Panc1 (cell line): ENCODE measurements at regions not wholly inside any gene's neighbourhood (a gene's known extent, or its start where the extent isn't known, plus 50 kb on each side); places are given as distances from the start of the nearest gene placed in this dataset.
A peak's percentile ranks its signal among the peaks of the same experiment; 100 is the strongest.

ENCODE experiments used
- ATAC-seq: fragments of 200-7000 bp; cut with Tn5 transposase; 2 replicates; pipeline ENCODE4 v1.9.1; 2020; ENCODE audit warnings: mild to moderate bottlenecking, moderate library complexity
- BruUV-seq: library from RNA; stranded (reverse); fragments of 400-500 nt; replicated peaks from 2 replicates; lab custom pipeline; 2021; lab: Mats Ljungman, UMichigan
- CTCF ChIA-PET: fragments of 300-600 bp; sonication (Branson Sonifier 250); formaldehyde crosslinking; loops from one replicate; lab custom pipeline; 2022; ENCODE audit warnings: antibody characterized with exemption; lab: Charles Lee
- POLR2A ChIA-PET: fragments of 300-600 bp; sonication (Branson Sonifier 250); formaldehyde crosslinking; loops from one replicate; lab custom pipeline; 2022; ENCODE audit warnings: antibody characterized with exemption; lab: Charles Lee
- DNase-seq: peaks from one replicate; pipeline ENCODE4 v3.0.0-alpha.2; 2010; ENCODE audit warnings: low read depth, low spot score
- H3K27ac ChIP-seq: 2 replicates; pipeline ENCODE4 v1.5.1; 2011; ENCODE audit warnings: mild to moderate bottlenecking, low read length, inconsistent platforms
- H3K27me3 ChIP-seq: fragments of 200-500 bp; sonication (Bioruptor generic); 2 replicates; pipeline ENCODE4 v1.6.0; 2014; ENCODE audit warnings: low read length, inconsistent platforms; ENCODE audit not compliant: control insufficient read depth, insufficient read depth
- H3K36me3 ChIP-seq: fragments of 200-500 bp; sonication (Bioruptor generic); 2 replicates; pipeline ENCODE4 v1.5.1; 2014; ENCODE audit warnings: inconsistent platforms, mild to moderate bottlenecking, low read length, moderate library complexity; ENCODE audit not compliant: control insufficient read depth, insufficient read depth
- H3K4me1 ChIP-seq: 2 replicates; pipeline ENCODE4 v1.5.1; 2011; ENCODE audit warnings: inconsistent platforms, mild to moderate bottlenecking, low read length, moderate library complexity; ENCODE audit not compliant: control insufficient read depth, insufficient read depth
- H3K4me3 ChIP-seq, 2 experiments: 2 replicates each; pipeline ENCODE4 v1.5.1; 2011 to 2012; ENCODE audit warnings: low read depth in 2 of 2, low read length in 2 of 2, mild to moderate bottlenecking in 2 of 2, inconsistent platforms in 1 of 2, moderate library complexity in 1 of 2
- H3K9me3 ChIP-seq: fragments of 200-500 bp; sonication (Bioruptor generic); 2 replicates; pipeline ENCODE4 v1.5.1; 2014; ENCODE audit warnings: low read depth, mild to moderate bottlenecking, inconsistent platforms, low read length, moderate library complexity; ENCODE audit not compliant: control insufficient read depth, insufficient read depth
- POLR2AphosphoS5 ChIP-seq: IDR thresholded peaks from 2 replicates; pipeline ENCODE4 v1.6.1; 2012; ENCODE audit warnings: mild to moderate bottlenecking, low read depth, low read length, moderate library complexity
- SIN3A ChIP-seq: IDR thresholded peaks from 2 replicates; pipeline ENCODE4 v1.6.1; 2012; ENCODE audit warnings: low read depth, mild to moderate bottlenecking, low read length, moderate library complexity, borderline replicate concordance; ENCODE audit not compliant: insufficient read depth
- TCF7L2 ChIP-seq: IDR thresholded peaks from 2 replicates; pipeline ENCODE4 v1.6.1; 2011; ENCODE audit warnings: mild to moderate bottlenecking, low read depth, low read length, inconsistent platforms
- in situ Hi-C: cut with HindIII; loops from 2 replicates; pipeline ENCODE4 v1.10.0; 2016; ENCODE audit warnings: low sequenced_read_pairs, low pct_unique_long_range_greater_than_20kb
- intact Hi-C: fragments of 100-400 bp; cut with micrococcal nuclease; formaldehyde crosslinking; loops from one replicate; pipeline ENCODE4 v1.10.0; 2022; ENCODE audit not compliant: unreplicated experiment
- TF ChIP-seq, protein P1 (sequence below), 2 experiments: IDR thresholded peaks; 2 replicates each; pipeline ENCODE4 v1.6.1; 2011 to 2012; ENCODE audit warnings: low read depth in 2 of 2, control low read depth in 1 of 2, low read length in 1 of 2, mild to moderate bottlenecking in 1 of 2, moderate library complexity in 1 of 2; ENCODE audit not compliant: insufficient read depth in 1 of 2
- TF ChIP-seq, protein P2 (sequence below): fragments of 450-650 bp; IDR thresholded peaks from 2 replicates; pipeline ENCODE4 v1.5.1; 2017; ENCODE audit warnings: mild to moderate bottlenecking

DNA sequence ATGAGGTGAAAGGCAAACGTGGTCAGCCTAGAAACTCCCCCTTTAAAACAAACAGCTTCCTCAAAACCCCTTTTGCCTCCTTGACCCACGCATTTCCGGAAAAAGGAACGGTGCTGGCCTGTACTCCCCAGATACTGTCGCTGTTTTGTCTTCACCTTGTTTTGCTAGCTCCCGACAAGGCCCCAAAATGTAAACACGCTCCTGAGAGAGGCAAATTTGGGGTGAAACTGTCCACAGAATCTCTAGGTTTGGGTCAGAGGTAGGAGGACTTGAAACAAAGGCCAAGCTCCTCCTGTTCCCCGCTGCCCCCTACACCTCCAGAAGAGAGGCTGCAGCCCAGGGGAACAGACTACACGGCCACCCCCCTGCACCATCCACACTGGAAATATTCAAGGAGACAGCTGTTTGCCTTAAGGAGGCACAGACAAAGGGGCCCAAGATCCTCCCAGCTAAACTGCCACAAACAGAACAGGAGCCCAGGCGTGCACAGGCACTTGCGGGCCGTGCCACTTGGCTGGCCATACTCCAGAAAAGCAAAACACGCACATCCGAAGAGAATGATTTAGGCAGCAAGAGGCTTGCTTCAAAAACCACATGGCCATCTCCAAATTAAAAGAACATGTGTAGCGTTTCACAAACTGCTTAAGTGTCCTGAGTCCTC, 160.5 kb upstream of the GRK3 start:
- DNase-seq: no peak
- ChIA-PET POLR2A (no interaction called here), CTCF (no interaction called here)
- TF ChIP-seq TCF7L2 (no peak), POLR2AphosphoS5 (no peak)
- TF ChIP-seq, protein P1, sequence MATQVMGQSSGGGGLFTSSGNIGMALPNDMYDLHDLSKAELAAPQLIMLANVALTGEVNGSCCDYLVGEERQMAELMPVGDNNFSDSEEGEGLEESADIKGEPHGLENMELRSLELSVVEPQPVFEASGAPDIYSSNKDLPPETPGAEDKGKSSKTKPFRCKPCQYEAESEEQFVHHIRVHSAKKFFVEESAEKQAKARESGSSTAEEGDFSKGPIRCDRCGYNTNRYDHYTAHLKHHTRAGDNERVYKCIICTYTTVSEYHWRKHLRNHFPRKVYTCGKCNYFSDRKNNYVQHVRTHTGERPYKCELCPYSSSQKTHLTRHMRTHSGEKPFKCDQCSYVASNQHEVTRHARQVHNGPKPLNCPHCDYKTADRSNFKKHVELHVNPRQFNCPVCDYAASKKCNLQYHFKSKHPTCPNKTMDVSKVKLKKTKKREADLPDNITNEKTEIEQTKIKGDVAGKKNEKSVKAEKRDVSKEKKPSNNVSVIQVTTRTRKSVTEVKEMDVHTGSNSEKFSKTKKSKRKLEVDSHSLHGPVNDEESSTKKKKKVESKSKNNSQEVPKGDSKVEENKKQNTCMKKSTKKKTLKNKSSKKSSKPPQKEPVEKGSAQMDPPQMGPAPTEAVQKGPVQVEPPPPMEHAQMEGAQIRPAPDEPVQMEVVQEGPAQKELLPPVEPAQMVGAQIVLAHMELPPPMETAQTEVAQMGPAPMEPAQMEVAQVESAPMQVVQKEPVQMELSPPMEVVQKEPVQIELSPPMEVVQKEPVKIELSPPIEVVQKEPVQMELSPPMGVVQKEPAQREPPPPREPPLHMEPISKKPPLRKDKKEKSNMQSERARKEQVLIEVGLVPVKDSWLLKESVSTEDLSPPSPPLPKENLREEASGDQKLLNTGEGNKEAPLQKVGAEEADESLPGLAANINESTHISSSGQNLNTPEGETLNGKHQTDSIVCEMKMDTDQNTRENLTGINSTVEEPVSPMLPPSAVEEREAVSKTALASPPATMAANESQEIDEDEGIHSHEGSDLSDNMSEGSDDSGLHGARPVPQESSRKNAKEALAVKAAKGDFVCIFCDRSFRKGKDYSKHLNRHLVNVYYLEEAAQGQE (IDR thresholded peaks at IDR 0.05; ENCODE audit: insufficient read depth in 1 of 2, low read depth in 2 of 2, low read length in 1 of 2): no peak
- Histone ChIP-seq H3K4me3 (peak overlapping the region; percentile 65 to 84), H3K36me3 (no peaks in the 10 kb centered on the region), H3K27ac (peak overlapping the region; percentile 94), H3K27me3 (no peaks in the 10 kb centered on the region), H3K4me1 (peaks cover 36% of the 10 kb centered on the region), H3K9me3 (no peaks in the 10 kb centered on the region)
- intact Hi-C loops (no loop called here), in situ Hi-C loops (no loop called here)
- BruUV-seq: no TSS peak
- no peak for ATAC-seq

DNA sequence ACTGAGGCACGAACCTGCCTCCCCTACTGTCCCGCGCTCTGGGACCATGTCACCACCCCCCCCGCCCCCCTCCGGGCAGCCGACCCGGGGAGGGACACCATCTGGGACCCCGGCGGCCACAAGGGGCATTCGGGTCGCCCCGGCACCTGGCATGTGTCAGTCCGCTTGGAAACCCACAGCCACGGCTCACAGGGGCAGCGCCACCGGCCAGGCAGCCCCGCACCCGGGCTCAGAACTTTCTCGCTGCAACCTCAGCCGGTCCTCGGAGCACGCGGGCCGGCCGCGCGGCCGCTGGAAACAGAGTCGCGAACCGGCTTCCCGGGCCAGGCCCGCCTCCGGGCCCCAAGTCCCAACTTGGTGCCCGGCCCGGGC, 159.9 kb upstream of the GRK3 start:
- H3K4me1 ChIP-seq: peaks cover 31% of the 10 kb centered on the region
- in situ Hi-C loops (no loop called here), intact Hi-C loops (no loop called here)
- DNase-seq: no peak
- ATAC-seq: no peak
- H3K4me3 ChIP-seq: peak overlapping the region; percentile 65 to 84
- H3K27me3 ChIP-seq: no peaks in the 10 kb centered on the region
- CTCF ChIA-PET: no interaction called here
- no peaks in the 10 kb centered on the region for H3K36me3 ChIP-seq
- BruUV-seq: no TSS peak
- peak overlapping the region; percentile 94 for H3K27ac ChIP-seq
- POLR2A ChIA-PET: no interaction called here
- no peaks in the 10 kb centered on the region for H3K9me3 ChIP-seq
- TF ChIP-seq POLR2AphosphoS5: no peak
- 0 out of 2 replicates have a peak, but pooled peaks have one; percentile 34 for TF ChIP-seq SIN3A

DNA sequence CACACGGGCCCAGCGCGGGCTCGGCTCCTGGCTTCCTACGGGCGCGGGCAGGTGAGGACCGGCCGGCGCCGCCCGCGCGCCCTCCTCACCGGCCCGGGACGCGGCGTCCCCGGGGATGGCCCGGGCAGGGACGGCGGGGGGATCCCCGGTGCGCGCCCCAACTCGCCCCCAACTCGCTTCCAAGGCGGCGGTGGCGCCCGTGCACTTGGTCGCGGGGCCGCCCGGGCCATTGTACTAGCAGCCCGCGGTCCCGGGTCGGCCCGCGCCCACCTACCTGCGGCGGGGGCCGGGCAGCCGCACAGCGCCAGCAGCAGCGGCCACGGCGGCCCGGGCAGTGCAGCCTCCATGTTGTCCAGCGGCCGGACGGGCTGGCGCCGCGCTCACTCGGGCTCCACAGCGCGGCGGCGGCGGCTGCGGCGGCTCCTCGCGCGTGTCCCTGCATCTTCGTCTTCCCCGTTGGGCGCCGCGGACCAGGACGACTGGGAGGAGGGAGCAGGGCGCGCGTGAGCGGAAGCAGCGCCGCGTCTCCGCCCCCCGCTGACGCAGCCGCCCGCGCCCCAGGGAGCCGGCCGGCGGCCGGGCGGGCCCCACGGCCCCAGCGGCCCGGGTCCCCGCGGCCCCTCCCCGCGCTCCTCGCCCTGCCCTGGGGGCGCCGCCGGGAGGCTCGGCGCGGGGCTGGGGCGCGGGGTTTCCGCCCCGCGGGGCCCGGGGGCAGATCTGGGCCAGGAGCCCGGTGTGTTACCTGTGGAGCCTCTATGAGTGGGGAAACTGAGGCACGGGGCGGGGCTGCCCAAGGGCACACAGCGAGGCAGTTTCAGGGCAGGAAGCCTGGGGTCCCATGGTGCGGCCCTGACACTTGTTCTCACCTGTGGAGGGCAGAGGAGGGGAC, 159.3 kb upstream of the GRK3 start:
- Histone ChIP-seq H3K4me3 (peak overlapping the region; percentile 65 to 84), H3K9me3 (no peaks in the 10 kb centered on the region), H3K4me1 (peaks cover 25% of the 10 kb centered on the region), H3K27me3 (no peaks in the 10 kb centered on the region), H3K36me3 (no peaks in the 10 kb centered on the region), H3K27ac (peak overlapping the region; percentile 84)
- POLR2A ChIA-PET: no interaction called here
- ATAC-seq (peak; percentile 62), DNase-seq (no peak)
- in situ Hi-C loops (no loop called here), intact Hi-C loops (no loop called here)
- CTCF ChIA-PET: no interaction called here
- peak; percentile 29; the same call in 1 of the 2 replicates for TF ChIP-seq SIN3A
- TF ChIP-seq, protein P2, sequence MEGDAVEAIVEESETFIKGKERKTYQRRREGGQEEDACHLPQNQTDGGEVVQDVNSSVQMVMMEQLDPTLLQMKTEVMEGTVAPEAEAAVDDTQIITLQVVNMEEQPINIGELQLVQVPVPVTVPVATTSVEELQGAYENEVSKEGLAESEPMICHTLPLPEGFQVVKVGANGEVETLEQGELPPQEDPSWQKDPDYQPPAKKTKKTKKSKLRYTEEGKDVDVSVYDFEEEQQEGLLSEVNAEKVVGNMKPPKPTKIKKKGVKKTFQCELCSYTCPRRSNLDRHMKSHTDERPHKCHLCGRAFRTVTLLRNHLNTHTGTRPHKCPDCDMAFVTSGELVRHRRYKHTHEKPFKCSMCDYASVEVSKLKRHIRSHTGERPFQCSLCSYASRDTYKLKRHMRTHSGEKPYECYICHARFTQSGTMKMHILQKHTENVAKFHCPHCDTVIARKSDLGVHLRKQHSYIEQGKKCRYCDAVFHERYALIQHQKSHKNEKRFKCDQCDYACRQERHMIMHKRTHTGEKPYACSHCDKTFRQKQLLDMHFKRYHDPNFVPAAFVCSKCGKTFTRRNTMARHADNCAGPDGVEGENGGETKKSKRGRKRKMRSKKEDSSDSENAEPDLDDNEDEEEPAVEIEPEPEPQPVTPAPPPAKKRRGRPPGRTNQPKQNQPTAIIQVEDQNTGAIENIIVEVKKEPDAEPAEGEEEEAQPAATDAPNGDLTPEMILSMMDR: no peak
- BruUV-seq: no TSS peak
